GM23248 (cell line): ENCODE measurements at regions not wholly inside any gene's neighbourhood (a gene's known extent, or its start where the extent isn't known, plus 50 kb on each side); places are given as distances from the start of the nearest gene placed in this dataset.

Experiments
- EZH2 ChIP-seq: fragments of 200-600 bp; sonication (generic); IDR thresholded peaks from 2 replicates; pipeline ENCODE4 v1.6.1; 2018; ENCODE audit warnings: antibody characterized with exemption, mild to moderate bottlenecking; ENCODE audit not compliant: insufficient read depth, poor library complexity, severe bottlenecking
- EZH2phosphoT487 ChIP-seq: fragments of 200-600 bp; sonication (generic); IDR thresholded peaks from 2 replicates; pipeline ENCODE4 v1.6.1; 2018; ENCODE audit warnings: antibody characterized with exemption, moderate library complexity, mild to moderate bottlenecking, low read depth; ENCODE audit not compliant: insufficient read depth

DNA sequence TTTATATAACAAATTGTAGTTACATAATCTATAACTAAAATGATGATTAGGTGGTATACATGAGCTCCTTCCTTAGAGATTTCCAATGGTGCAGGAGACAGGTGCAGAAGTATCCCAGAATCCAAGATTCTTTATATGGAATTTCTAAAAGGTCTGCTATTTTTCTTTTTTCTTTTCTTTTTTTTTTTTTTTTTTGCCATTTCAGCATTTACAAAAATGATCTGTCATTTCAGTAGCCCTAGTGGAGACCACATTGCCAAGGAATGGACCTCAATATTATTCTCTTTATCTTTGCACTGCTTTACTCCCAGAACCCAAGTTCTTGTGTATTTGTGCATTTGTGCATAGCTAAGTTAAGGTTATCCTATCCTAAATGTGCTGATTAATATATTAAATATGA, 61.7 kb downstream of the MRPS30 start:
- no peak for TF ChIP-seq EZH2phosphoT487
- no peak for TF ChIP-seq EZH2
